Limb (tissue), 2 donors: ENCODE measurements at regions not wholly inside any gene's neighbourhood (a gene's known extent, or its start where the extent isn't known, plus 50 kb on each side); places are given as distances from the start of the nearest gene placed in this dataset.
"Not testable (repeated sequence)": the region's sequence is repeated elsewhere in the genome, so short reads cannot be mapped to it uniquely, and the experiment has no call there.

Source experiments
- DNase-seq, 2 donors: peaks; one replicate each; pipeline ENCODE4 v3.0.0-alpha.2; 2016; ENCODE audit errors: extremely low spot score in 2 of 2

DNA sequence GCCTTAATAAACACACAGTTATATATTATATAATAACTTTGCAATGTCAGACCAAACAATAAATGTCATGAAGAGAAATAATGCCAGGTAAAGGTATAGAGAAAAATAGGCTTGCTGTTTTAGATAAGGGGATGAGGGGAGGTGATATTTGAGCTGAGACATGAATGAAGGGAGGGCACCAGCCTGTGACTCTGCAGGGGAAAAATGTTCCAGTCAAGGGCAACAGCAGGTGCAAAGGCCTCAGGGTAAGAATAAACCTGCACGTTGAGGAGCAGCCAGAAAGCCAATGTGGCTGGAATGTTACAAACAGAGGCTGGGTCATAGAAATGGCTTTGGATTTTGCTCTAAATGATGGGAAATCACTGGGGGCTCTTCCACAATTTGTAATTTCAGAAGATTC is 519.6 kb downstream of the SOX6 start:
- no peak for DNase-seq

GRCh38 chr11:15837901-15838489 is 518.4 kb downstream of the SOX6 start:
- DNase-seq = no peak

DNA sequence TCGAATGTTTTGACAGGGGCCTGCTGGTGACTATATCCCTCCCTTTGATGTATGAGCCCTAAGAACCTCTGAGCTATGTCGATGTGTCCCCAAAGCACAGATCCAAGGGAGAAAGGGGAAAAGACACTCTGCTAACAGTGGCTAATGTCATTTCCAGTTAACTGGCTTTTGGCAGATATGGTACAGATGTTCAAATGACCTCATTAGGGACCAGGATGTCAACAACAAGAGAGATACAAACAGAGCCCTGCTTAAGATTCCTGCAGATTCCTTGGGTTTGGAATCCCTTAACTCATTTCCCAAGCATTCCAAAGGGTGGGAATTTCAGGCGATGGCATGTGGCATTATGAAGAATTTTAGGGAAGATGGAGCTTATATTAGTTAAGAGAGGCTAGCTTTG is 517.3 kb downstream of the SOX6 start:
- no peak for DNase-seq

DNA sequence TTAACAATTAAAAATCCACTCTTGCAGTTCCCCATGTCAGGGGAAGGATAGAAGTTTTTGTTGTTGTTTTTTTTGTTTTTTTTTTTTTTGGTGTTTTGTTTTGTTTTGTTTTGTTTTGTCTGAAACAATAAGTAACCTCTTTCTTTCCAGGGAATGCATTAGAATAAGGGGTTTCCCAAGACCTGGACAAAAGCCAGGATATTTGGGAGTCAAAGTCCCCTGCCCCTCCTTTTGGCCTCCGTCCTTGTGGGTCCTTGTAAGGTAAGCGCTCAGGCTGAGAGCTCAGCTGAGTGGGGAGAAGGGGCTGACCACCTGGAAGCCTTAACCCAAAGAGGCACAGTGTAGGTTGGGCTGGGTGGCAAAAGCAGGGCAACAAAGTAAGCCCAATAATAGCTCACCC is 515.4 kb downstream of the SOX6 start:
- no peak for DNase-seq

- DNase-seq = peak in 1 of 2 donors; percentile 37
Measured at GRCh38 chr11:15841931-15842740, 514.2 kb downstream of the SOX6 start.

- peak; percentile 60 to 76 for DNase-seq
Measured at GRCh38 chr11:15843309-15843872, 513.0 kb downstream of the SOX6 start.

DNA sequence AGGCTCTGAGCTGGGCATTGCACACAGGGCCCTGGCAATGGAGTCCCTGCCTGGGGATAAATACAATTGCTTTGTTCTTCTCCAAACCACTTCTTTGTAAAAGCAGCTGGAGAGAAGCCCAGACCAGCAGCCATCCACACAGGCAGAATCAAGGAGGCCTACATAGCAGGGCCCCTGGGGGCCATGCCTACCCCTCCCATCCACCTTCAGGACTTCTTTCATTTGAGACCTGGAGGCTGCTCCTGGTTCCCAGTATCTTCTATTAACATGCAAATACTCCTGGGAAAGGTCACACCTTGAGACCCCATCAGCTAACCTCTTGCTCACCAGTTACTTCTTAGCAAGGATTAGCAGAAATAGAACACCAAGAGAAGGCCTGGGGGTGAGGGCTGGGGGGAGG is 511.1 kb downstream of the SOX6 start:
- DNase-seq = no peak

DNA sequence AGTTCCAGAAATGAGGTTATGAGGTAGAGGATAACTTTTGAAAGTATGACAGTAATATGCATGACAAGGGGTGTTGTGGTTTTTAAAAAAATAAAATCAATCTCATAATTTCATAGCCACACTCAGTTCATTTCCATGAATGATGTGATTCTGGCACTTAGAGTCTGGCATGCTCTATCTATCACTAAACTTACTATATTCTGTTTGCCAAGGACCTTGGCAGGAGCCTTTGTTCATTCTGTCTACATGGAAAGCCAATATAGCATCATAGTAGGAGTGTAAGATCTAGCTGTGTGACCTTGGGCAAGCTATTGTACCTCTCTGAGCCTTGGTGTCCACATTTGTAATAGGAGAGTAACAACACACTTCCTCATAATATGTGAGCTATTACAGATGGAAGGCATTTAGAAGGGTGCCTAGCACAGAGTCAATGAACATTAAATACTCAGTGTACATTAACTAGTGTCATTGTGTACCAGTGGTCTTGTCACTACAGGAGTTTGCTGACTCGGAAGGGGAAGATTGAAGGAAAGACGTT is 507.6 kb downstream of the SOX6 start:
- DNase-seq = no peak

GRCh38 chr11:15849257-15849656 is 507.1 kb downstream of the SOX6 start:
- DNase-seq = no peak

DNA sequence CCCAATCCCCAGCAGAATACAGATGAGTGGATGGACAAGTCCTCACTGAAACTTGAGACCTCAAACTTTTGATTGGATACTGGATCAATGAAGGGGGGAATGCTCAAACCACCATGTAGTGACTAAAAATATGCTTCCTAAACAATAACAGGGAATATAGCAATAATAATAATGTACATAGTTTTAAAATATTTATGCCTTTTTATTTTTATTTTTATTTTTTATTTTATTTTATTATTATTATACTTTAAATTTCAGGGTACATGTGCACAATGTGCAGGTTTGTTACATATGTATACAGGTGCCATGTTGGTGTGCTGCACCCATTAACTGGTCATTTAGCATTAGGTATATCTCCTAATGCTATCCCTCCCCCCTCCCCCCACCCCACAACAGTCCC is 506.0 kb downstream of the SOX6 start:
- not testable (repeated sequence) for DNase-seq

DNA sequence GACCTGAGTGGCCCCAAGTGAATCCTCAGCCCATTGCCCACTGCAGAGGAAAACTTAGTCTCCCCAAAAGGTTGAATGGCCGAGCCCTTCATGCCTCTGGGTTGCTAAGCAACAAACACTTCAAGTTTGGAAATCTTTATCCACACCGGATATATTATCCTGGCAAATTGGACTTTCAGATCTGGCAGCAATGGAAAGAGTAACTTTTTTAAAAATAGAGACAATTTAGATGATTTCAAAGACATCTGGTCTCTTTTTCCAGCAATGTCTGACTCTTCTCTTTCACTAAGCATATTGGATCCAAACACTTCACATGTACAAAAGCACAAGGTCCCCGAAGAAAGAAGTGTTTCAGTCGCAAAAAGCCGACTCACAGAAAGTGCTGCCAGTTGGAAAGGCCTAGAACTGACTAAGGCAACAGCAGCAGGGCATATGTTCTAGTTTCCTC is 505.3 kb downstream of the SOX6 start:
- DNase-seq = peak in 1 of 2 donors; percentile 60

GRCh38 chr11:15852179-15852578 is 504.2 kb downstream of the SOX6 start:
- DNase-seq = no peak

- no peak for DNase-seq
Measured at GRCh38 chr11:15854245-15854644, 502.1 kb downstream of the SOX6 start.

DNA sequence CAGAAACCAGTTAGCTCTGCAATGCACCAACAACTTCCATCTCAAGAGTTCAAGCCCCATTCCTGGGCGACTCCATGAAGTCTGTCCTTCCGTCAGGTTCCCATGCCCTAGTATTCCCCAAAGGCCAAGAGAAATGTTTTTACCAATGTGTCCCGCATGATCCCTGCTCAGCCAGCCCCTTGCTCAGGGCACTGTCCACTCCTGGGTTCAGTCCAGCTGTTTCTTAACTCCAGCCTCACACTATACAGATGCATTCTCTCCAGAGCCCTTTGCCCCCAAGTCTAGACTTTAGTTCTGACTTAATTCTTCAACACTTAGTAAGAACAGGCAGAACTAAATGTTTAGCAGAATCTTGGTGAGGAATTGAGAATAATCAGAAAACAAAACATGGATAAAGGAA is 497.5 kb downstream of the SOX6 start:
- DNase-seq = no peak

DNA sequence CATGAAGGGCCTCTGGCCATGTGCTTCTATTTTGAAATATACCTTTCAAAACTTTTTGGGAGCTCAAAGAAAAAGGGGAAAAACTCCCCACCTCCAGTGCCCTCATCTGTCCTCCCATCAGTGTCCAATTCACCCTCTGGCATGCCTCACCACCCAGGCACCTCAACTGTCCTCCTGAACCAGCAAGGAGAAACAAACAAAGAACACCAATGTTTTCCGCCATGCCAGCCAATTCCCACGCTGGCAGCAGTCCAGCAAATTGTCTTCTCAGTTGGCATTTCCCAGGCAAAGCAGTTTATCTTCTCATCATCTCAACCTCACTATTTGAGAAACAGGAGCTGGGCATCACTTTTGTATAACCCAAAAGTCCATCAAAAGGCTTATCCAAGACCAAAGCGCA is 496.9 kb downstream of the SOX6 start:
- no peak for DNase-seq

- no peak for DNase-seq
Measured at GRCh38 chr11:15861256-15861655, 495.1 kb downstream of the SOX6 start.

- no peak for DNase-seq
Measured at GRCh38 chr11:15863411-15863810, 492.9 kb downstream of the SOX6 start.

GRCh38 chr11:15864026-15864805 is 492.1 kb downstream of the SOX6 start:
- DNase-seq = no peak

- DNase-seq = no peak
Measured at GRCh38 chr11:15865212-15865987, 490.9 kb downstream of the SOX6 start.

GRCh38 chr11:15867871-15868270 is 488.5 kb downstream of the SOX6 start:
- no peak for DNase-seq

GRCh38 chr11:15870911-15871310 is 485.4 kb downstream of the SOX6 start:
- no peak for DNase-seq
